DND-41 (cell line): ENCODE measurements at regions not wholly inside any gene's neighbourhood (a gene's known extent, or its start where the extent isn't known, plus 50 kb on each side); places are given as distances from the start of the nearest gene placed in this dataset.

Experiments
- EZH2 ChIP-seq: IDR thresholded peaks from 3 replicates; pipeline ENCODE4 v1.6.1; 2012; ENCODE audit warnings: borderline replicate concordance, low read depth, mild to moderate bottlenecking, moderate library complexity, low read length, inconsistent platforms; ENCODE audit not compliant: severe bottlenecking
- TF ChIP-seq, protein P1 (sequence below): IDR thresholded peaks from 2 replicates; pipeline ENCODE4 v1.5.1; 2012; ENCODE audit warnings: borderline replicate concordance, low read length, moderate library complexity, mild to moderate bottlenecking; ENCODE audit not compliant: poor library complexity, severe bottlenecking; ENCODE audit errors: extremely low read depth

DNA sequence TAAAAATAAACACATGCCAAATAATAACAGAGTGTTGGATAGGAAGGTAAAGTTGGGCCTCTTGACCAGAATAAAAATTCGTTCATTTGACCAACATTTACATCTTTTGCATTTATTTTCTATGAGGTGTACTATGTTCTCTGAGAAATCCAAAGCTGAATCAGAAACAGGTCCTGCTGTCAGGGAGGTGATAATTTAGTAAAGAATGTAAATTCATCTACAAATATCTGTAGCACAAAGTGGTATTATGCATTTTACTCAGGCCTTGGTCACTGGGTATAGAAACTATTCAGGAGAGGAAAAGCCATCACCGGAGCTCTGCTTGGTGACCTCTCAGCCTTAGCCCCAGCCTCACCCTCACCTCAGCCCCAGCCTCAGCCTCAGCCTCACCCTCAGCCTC, 208.9 kb downstream of the SPP2 start:
- TF ChIP-seq, protein P1, sequence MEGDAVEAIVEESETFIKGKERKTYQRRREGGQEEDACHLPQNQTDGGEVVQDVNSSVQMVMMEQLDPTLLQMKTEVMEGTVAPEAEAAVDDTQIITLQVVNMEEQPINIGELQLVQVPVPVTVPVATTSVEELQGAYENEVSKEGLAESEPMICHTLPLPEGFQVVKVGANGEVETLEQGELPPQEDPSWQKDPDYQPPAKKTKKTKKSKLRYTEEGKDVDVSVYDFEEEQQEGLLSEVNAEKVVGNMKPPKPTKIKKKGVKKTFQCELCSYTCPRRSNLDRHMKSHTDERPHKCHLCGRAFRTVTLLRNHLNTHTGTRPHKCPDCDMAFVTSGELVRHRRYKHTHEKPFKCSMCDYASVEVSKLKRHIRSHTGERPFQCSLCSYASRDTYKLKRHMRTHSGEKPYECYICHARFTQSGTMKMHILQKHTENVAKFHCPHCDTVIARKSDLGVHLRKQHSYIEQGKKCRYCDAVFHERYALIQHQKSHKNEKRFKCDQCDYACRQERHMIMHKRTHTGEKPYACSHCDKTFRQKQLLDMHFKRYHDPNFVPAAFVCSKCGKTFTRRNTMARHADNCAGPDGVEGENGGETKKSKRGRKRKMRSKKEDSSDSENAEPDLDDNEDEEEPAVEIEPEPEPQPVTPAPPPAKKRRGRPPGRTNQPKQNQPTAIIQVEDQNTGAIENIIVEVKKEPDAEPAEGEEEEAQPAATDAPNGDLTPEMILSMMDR, result no peak
- no peak for TF ChIP-seq EZH2
